ENCODE measurements at regions not wholly inside any gene's neighbourhood (a gene's known extent, or its start where the extent isn't known, plus 50 kb on each side); places are given as distances from the start of the nearest gene placed in this dataset.
"Not testable (repeated sequence)": the region's sequence is repeated elsewhere in the genome, so short reads cannot be mapped to it uniquely, and the experiment has no call there.

- H4K8ac ChIP-seq (ENCODE audit: low read depth, low read length); H3K4me2 ChIP-seq (ENCODE audit: low read length); H2BK120ac ChIP-seq (ENCODE audit: low read depth, low read length); H3K18ac ChIP-seq (ENCODE audit: low read length); H3K27ac ChIP-seq (ENCODE audit: low read depth, low read length); H4K5ac ChIP-seq (ENCODE audit: low read length); H2BK5ac ChIP-seq (ENCODE audit: low read length); H3K4ac ChIP-seq (ENCODE audit: low read depth, low read length); H3K27me3 ChIP-seq (ENCODE audit: insufficient read depth, low read length, poor library complexity); H3K36me3 ChIP-seq (ENCODE audit: control insufficient read depth, insufficient read depth, low read length); H2AK5ac ChIP-seq (ENCODE audit: low read length); H3K4me3 ChIP-seq (ENCODE audit: low read length); H3K79me1 ChIP-seq (ENCODE audit: low read length); H2BK15ac ChIP-seq (replicated peaks; ENCODE audit: low read depth); H3K56ac ChIP-seq (ENCODE audit: low read length); H3K9ac ChIP-seq (ENCODE audit: low read length); DNase-seq; H3K79me2 ChIP-seq (ENCODE audit: control insufficient read depth, insufficient read depth, low read length); H3K4me1 ChIP-seq (ENCODE audit: control insufficient read depth, low read depth, low read length); H3K23ac ChIP-seq (ENCODE audit: low read length): not testable (repeated sequence)
- no CpG with 5 or more reads among the region's 1 CpG for WGBS (ENCODE audit: extremely low coverage, insufficient coverage, low lambda C conversion rate)
Observed at GRCh38 chr12:9468144-9468543, 139.6 kb downstream of the KLRB1 start.

- no peak overlapping the region for H2BK15ac ChIP-seq (replicated peaks; ENCODE audit: low read depth)
- H3K9ac ChIP-seq (ENCODE audit: low read length): no peak overlapping the region
- H3K4ac ChIP-seq (ENCODE audit: low read depth, low read length): no peak overlapping the region
- no peak for DNase-seq
- no peaks in the 10 kb centered on the region for H3K79me2 ChIP-seq (ENCODE audit: control insufficient read depth, insufficient read depth, low read length)
- H3K27me3 ChIP-seq (ENCODE audit: insufficient read depth, low read length, poor library complexity): no peaks in the 10 kb centered on the region
- no peak overlapping the region for H2BK120ac ChIP-seq (ENCODE audit: low read depth, low read length)
- no peaks in the 10 kb centered on the region for H3K79me1 ChIP-seq (ENCODE audit: low read length)
- H3K4me2 ChIP-seq (ENCODE audit: low read length): no peak overlapping the region
- H2BK5ac ChIP-seq (ENCODE audit: low read length): no peak overlapping the region
- H3K36me3 ChIP-seq (ENCODE audit: control insufficient read depth, insufficient read depth, low read length): no peaks in the 10 kb centered on the region
- no peak overlapping the region for H3K27ac ChIP-seq (ENCODE audit: low read depth, low read length)
- H4K5ac ChIP-seq (ENCODE audit: low read length): no peak overlapping the region
- WGBS (ENCODE audit: extremely low coverage, insufficient coverage, low lambda C conversion rate): no CpG with 5 or more reads among the region's 4 CpGs
- no peak overlapping the region for H3K56ac ChIP-seq (ENCODE audit: low read length)
- no peak overlapping the region for H3K18ac ChIP-seq (ENCODE audit: low read length)
- no peak overlapping the region for H3K23ac ChIP-seq (ENCODE audit: low read length)
- H3K4me3 ChIP-seq (ENCODE audit: low read length): no peak overlapping the region
- no peak overlapping the region for H4K8ac ChIP-seq (ENCODE audit: low read depth, low read length)
- no peaks in the 10 kb centered on the region for H3K4me1 ChIP-seq (ENCODE audit: control insufficient read depth, low read depth, low read length)
- no peak overlapping the region for H2AK5ac ChIP-seq (ENCODE audit: low read length)
Observed at GRCh38 chr12:9464408-9464807, 143.3 kb downstream of the KLRB1 start.

GRCh38 chr12:9455516-9455915, 152.2 kb downstream of the KLRB1 start:
- not testable (repeated sequence) for H2BK5ac ChIP-seq (ENCODE audit: low read length); H3K79me1 ChIP-seq (ENCODE audit: low read length); H2AK5ac ChIP-seq (ENCODE audit: low read length); H2BK15ac ChIP-seq (replicated peaks; ENCODE audit: low read depth); H3K27ac ChIP-seq (ENCODE audit: low read depth, low read length); H3K4me1 ChIP-seq (ENCODE audit: control insufficient read depth, low read depth, low read length); H4K5ac ChIP-seq (ENCODE audit: low read length); H3K79me2 ChIP-seq (ENCODE audit: control insufficient read depth, insufficient read depth, low read length); H3K56ac ChIP-seq (ENCODE audit: low read length); H3K4me3 ChIP-seq (ENCODE audit: low read length); H3K27me3 ChIP-seq (ENCODE audit: insufficient read depth, low read length, poor library complexity); H3K36me3 ChIP-seq (ENCODE audit: control insufficient read depth, insufficient read depth, low read length); H3K9ac ChIP-seq (ENCODE audit: low read length); H2BK120ac ChIP-seq (ENCODE audit: low read depth, low read length); DNase-seq; H4K8ac ChIP-seq (ENCODE audit: low read depth, low read length); H3K4me2 ChIP-seq (ENCODE audit: low read length); H3K23ac ChIP-seq (ENCODE audit: low read length); H3K4ac ChIP-seq (ENCODE audit: low read depth, low read length); H3K18ac ChIP-seq (ENCODE audit: low read length)
- WGBS (ENCODE audit: extremely low coverage, insufficient coverage, low lambda C conversion rate): no CpG with 5 or more reads among the region's 4 CpGs

- H3K36me3 ChIP-seq (ENCODE audit: control insufficient read depth, insufficient read depth, low read length): not testable (repeated sequence)
- no CpG with 5 or more reads among the region's 2 CpGs for WGBS (ENCODE audit: extremely low coverage, insufficient coverage, low lambda C conversion rate)
Observed at GRCh38 chr12:9454021-9454420, 153.7 kb downstream of the KLRB1 start.

GRCh38 chr12:9450127-9450567, 157.6 kb downstream of the KLRB1 start:
- not testable (repeated sequence) for H4K8ac ChIP-seq (ENCODE audit: low read depth, low read length); H3K4ac ChIP-seq (ENCODE audit: low read depth, low read length); H3K4me3 ChIP-seq (ENCODE audit: low read length); H4K5ac ChIP-seq (ENCODE audit: low read length); H2BK5ac ChIP-seq (ENCODE audit: low read length); H2BK120ac ChIP-seq (ENCODE audit: low read depth, low read length); H2AK5ac ChIP-seq (ENCODE audit: low read length); H3K9ac ChIP-seq (ENCODE audit: low read length); H3K4me2 ChIP-seq (ENCODE audit: low read length); H3K27me3 ChIP-seq (ENCODE audit: insufficient read depth, low read length, poor library complexity); H3K56ac ChIP-seq (ENCODE audit: low read length); H3K79me2 ChIP-seq (ENCODE audit: control insufficient read depth, insufficient read depth, low read length); H3K18ac ChIP-seq (ENCODE audit: low read length); DNase-seq; H3K36me3 ChIP-seq (ENCODE audit: control insufficient read depth, insufficient read depth, low read length); H2BK15ac ChIP-seq (replicated peaks; ENCODE audit: low read depth); H3K4me1 ChIP-seq (ENCODE audit: control insufficient read depth, low read depth, low read length); H3K79me1 ChIP-seq (ENCODE audit: low read length); H3K27ac ChIP-seq (ENCODE audit: low read depth, low read length); H3K23ac ChIP-seq (ENCODE audit: low read length)
- no CpG with 5 or more reads among the region's 20 CpGs for WGBS (ENCODE audit: extremely low coverage, insufficient coverage, low lambda C conversion rate)

More at GRCh38 chr12:9454021-9454420, 153.7 kb downstream of the KLRB1 start:
- H3K4me3 ChIP-seq (ENCODE audit: low read length); H3K18ac ChIP-seq (ENCODE audit: low read length); H3K4me1 ChIP-seq (ENCODE audit: control insufficient read depth, low read depth, low read length); H2AK5ac ChIP-seq (ENCODE audit: low read length); H4K8ac ChIP-seq (ENCODE audit: low read depth, low read length); H3K4ac ChIP-seq (ENCODE audit: low read depth, low read length); H2BK5ac ChIP-seq (ENCODE audit: low read length); H3K79me2 ChIP-seq (ENCODE audit: control insufficient read depth, insufficient read depth, low read length); H3K4me2 ChIP-seq (ENCODE audit: low read length); H4K5ac ChIP-seq (ENCODE audit: low read length); DNase-seq; H3K79me1 ChIP-seq (ENCODE audit: low read length); H3K27ac ChIP-seq (ENCODE audit: low read depth, low read length); H2BK15ac ChIP-seq (replicated peaks; ENCODE audit: low read depth); H3K23ac ChIP-seq (ENCODE audit: low read length); H3K27me3 ChIP-seq (ENCODE audit: insufficient read depth, low read length, poor library complexity); H3K9ac ChIP-seq (ENCODE audit: low read length); H2BK120ac ChIP-seq (ENCODE audit: low read depth, low read length); H3K56ac ChIP-seq (ENCODE audit: low read length): not testable (repeated sequence)

GRCh38 chr12:9449657-9450126, 158.0 kb downstream of the KLRB1 start:
- not testable (repeated sequence) for H3K36me3 ChIP-seq (ENCODE audit: control insufficient read depth, insufficient read depth, low read length); H4K8ac ChIP-seq (ENCODE audit: low read depth, low read length); H3K4me1 ChIP-seq (ENCODE audit: control insufficient read depth, low read depth, low read length); H3K4me2 ChIP-seq (ENCODE audit: low read length); H3K56ac ChIP-seq (ENCODE audit: low read length); H2BK15ac ChIP-seq (replicated peaks; ENCODE audit: low read depth); H3K27ac ChIP-seq (ENCODE audit: low read depth, low read length); H4K5ac ChIP-seq (ENCODE audit: low read length); H3K27me3 ChIP-seq (ENCODE audit: insufficient read depth, low read length, poor library complexity); H2BK120ac ChIP-seq (ENCODE audit: low read depth, low read length); H3K18ac ChIP-seq (ENCODE audit: low read length); H3K79me1 ChIP-seq (ENCODE audit: low read length); H3K79me2 ChIP-seq (ENCODE audit: control insufficient read depth, insufficient read depth, low read length); H3K4me3 ChIP-seq (ENCODE audit: low read length); H2BK5ac ChIP-seq (ENCODE audit: low read length); H2AK5ac ChIP-seq (ENCODE audit: low read length); H3K23ac ChIP-seq (ENCODE audit: low read length); H3K9ac ChIP-seq (ENCODE audit: low read length); H3K4ac ChIP-seq (ENCODE audit: low read depth, low read length)
- no CpG with 5 or more reads among the region's 9 CpGs for WGBS (ENCODE audit: extremely low coverage, insufficient coverage, low lambda C conversion rate)
- DNase-seq: peak; percentile 22
